ENCODE measurements at regions not wholly inside any gene's neighbourhood (a gene's known extent, or its start where the extent isn't known, plus 50 kb on each side); places are given as distances from the start of the nearest gene placed in this dataset.

DNA sequence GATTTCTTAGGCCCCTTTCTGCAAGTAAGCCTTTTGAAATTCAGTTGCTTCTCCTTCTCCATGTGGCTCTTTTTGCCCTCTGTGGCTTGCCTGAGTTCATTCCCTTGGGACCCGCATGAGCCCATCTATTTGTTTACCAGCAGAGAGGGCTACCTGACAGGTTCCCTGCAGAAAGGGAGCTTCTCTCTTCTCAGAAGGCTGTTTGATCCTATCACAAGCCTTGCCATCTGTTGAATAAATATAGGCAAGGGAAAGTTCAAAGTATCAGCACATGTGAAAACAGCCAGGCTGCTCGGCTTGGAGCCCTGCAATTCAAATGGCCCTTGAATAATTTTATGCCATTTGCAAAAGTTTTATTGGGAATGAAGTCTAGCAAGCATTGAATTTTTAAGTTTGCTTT is 720.2 kb upstream of the FZD8 start:
- no peaks in the 10 kb centered on the region for H3K4me1 ChIP-seq (replicated peaks; ENCODE audit: insufficient read depth)
- H3K27me3 ChIP-seq (ENCODE audit: insufficient read depth, low read depth), result no peaks in the 10 kb centered on the region
- no peaks in the 10 kb centered on the region for H3K36me3 ChIP-seq (ENCODE audit: low read depth)
- no peak overlapping the region for H3K4me2 ChIP-seq
- no peak overlapping the region for H3K4me3 ChIP-seq
- intact Hi-C loops (cut with micrococcal nuclease; ENCODE audit: unreplicated experiment), result no loop called here
- no TSS peak for BruUV-seq (replicated peaks)
- H3F3A ChIP-seq (ENCODE audit: insufficient read depth, low read depth), result no peaks in the 10 kb centered on the region
- no peak for DNase-seq
- no peak overlapping the region for H3K27ac ChIP-seq
- ChIA-PET POLR2A (ENCODE audit: unreplicated experiment) (no interaction called here), CTCF (no interaction called here)
- H4K20me1 ChIP-seq (ENCODE audit: insufficient read depth), result no peaks in the 10 kb centered on the region
- no peaks in the 10 kb centered on the region for H3K9me2 ChIP-seq (ENCODE audit: insufficient read depth)
- no peak overlapping the region for H2AFZ ChIP-seq
- H3K79me2 ChIP-seq (ENCODE audit: low read depth), result no peaks in the 10 kb centered on the region
- TF ChIP-seq, protein P1, sequence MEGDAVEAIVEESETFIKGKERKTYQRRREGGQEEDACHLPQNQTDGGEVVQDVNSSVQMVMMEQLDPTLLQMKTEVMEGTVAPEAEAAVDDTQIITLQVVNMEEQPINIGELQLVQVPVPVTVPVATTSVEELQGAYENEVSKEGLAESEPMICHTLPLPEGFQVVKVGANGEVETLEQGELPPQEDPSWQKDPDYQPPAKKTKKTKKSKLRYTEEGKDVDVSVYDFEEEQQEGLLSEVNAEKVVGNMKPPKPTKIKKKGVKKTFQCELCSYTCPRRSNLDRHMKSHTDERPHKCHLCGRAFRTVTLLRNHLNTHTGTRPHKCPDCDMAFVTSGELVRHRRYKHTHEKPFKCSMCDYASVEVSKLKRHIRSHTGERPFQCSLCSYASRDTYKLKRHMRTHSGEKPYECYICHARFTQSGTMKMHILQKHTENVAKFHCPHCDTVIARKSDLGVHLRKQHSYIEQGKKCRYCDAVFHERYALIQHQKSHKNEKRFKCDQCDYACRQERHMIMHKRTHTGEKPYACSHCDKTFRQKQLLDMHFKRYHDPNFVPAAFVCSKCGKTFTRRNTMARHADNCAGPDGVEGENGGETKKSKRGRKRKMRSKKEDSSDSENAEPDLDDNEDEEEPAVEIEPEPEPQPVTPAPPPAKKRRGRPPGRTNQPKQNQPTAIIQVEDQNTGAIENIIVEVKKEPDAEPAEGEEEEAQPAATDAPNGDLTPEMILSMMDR (conservative IDR thresholded peaks at IDR 0.05), result no peak
- TF ChIP-seq EZH2 (IDR thresholded peaks at IDR 0.05; ENCODE audit: low read depth), result no peak
- H3K9me3 ChIP-seq (ENCODE audit: insufficient read depth, low read depth), result no peaks in the 10 kb centered on the region

DNA sequence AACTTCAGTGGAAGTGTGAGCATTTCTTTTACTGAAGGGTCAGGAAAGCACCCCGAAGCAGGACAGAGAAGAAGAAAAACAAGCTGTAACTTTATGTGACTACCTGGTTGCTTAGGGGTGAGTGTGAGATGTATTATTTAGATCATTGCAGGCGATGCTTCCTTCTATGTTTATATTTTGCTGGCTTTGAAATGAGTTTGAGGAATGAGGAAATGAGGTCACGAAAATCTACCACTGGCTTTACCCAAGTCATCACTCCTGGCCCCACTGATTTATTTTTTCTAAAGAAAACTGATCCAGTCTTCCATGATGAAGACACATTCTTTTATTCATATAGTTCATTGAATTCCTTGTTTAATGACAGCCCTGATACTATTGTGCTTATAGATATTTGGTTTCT is 716.6 kb upstream of the FZD8 start:
- Histone ChIP-seq H4K20me1 (ENCODE audit: insufficient read depth) (no peaks in the 10 kb centered on the region), H3K27ac (no peak overlapping the region), H3K9me2 (ENCODE audit: insufficient read depth) (no peaks in the 10 kb centered on the region), H3K4me1 (replicated peaks; ENCODE audit: insufficient read depth) (no peaks in the 10 kb centered on the region), H3K4me2 (no peak overlapping the region), H3K36me3 (ENCODE audit: low read depth) (no peaks in the 10 kb centered on the region), H3K4me3 (no peak overlapping the region), H3K9me3 (ENCODE audit: insufficient read depth, low read depth) (no peaks in the 10 kb centered on the region), H3K79me2 (ENCODE audit: low read depth) (no peaks in the 10 kb centered on the region), H3K27me3 (ENCODE audit: insufficient read depth, low read depth) (no peaks in the 10 kb centered on the region), H2AFZ (no peak overlapping the region), H3F3A (ENCODE audit: insufficient read depth, low read depth) (no peaks in the 10 kb centered on the region)
- no TSS peak for BruUV-seq (replicated peaks)
- ChIA-PET POLR2A (ENCODE audit: unreplicated experiment) (no interaction called here), CTCF (no interaction called here)
- no peak for DNase-seq
- intact Hi-C loops (cut with micrococcal nuclease; ENCODE audit: unreplicated experiment), result no loop called here
- no peak for TF ChIP-seq EZH2 (IDR thresholded peaks at IDR 0.05; ENCODE audit: low read depth)
- TF ChIP-seq, protein P1 (conservative IDR thresholded peaks at IDR 0.05), result no peak

DNA sequence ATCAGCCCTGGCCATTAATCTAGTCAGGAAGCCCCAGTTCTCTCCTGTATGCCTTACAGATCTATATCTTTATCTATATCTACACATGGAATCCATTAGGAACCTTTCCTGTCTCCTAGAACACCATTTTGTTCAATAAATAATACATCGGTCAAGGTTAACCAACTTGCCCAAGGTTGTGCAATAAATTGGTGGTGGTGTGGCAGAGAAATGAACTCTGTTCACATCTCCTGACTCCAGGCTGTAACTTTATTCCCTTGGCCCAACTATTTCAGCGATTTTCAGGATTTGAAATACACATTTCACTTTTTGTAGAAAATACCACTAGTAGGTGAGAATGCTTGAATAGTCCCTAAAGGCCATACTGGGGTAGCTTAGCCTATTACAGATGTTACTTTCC is 712.5 kb upstream of the FZD8 start:
- H3K9me2 ChIP-seq (ENCODE audit: insufficient read depth), result no peaks in the 10 kb centered on the region
- no peaks in the 10 kb centered on the region for H3K79me2 ChIP-seq (ENCODE audit: low read depth)
- no peak for TF ChIP-seq EZH2 (IDR thresholded peaks at IDR 0.05; ENCODE audit: low read depth)
- TF ChIP-seq, protein P1 (conservative IDR thresholded peaks at IDR 0.05), result no peak
- CTCF ChIA-PET, result no interaction called here
- no peaks in the 10 kb centered on the region for H3K9me3 ChIP-seq (ENCODE audit: insufficient read depth, low read depth)
- no peak overlapping the region for H3K4me3 ChIP-seq
- no peaks in the 10 kb centered on the region for H3F3A ChIP-seq (ENCODE audit: insufficient read depth, low read depth)
- no peak overlapping the region for H3K4me2 ChIP-seq
- H3K27me3 ChIP-seq (ENCODE audit: insufficient read depth, low read depth), result no peaks in the 10 kb centered on the region
- POLR2A ChIA-PET (ENCODE audit: unreplicated experiment), result no interaction called here
- no peak for DNase-seq
- no peak overlapping the region for H2AFZ ChIP-seq
- intact Hi-C loops (cut with micrococcal nuclease; ENCODE audit: unreplicated experiment), result no loop called here
- BruUV-seq (replicated peaks), result no TSS peak
- no peaks in the 10 kb centered on the region for H3K36me3 ChIP-seq (ENCODE audit: low read depth)
- no peak overlapping the region for H3K27ac ChIP-seq
- no peaks in the 10 kb centered on the region for H3K4me1 ChIP-seq (replicated peaks; ENCODE audit: insufficient read depth)
- H4K20me1 ChIP-seq (ENCODE audit: insufficient read depth), result no peaks in the 10 kb centered on the region
